Parathyroid adenoma (tissue), 2 donors: ENCODE measurements at regions not wholly inside any gene's neighbourhood (a gene's known extent, or its start where the extent isn't known, plus 50 kb on each side); places are given as distances from the start of the nearest gene placed in this dataset.

Experiments used
- H2AFZ ChIP-seq: fragments of 300-600 bp; sonication (generic); one replicate; pipeline ENCODE4 v1.7.0; 2017; ENCODE audit warnings: antibody characterized with exemption, mild to moderate bottlenecking
- H3K27ac ChIP-seq: fragments of 300-600 bp; sonication (generic); one replicate; pipeline ENCODE4 v1.7.0; 2017
- H3K27me3 ChIP-seq: fragments of 300-600 bp; sonication (generic); one replicate; pipeline ENCODE4 v1.7.0; 2017; ENCODE audit warnings: low read length; ENCODE audit not compliant: control insufficient read depth, insufficient read depth
- H3K36me3 ChIP-seq: fragments of 300-600 bp; sonication (generic); one replicate; pipeline ENCODE4 v1.7.0; 2017; ENCODE audit warnings: low read length; ENCODE audit not compliant: control insufficient read depth, insufficient read depth
- H3K4me1 ChIP-seq: fragments of 300-600 bp; sonication (generic); one replicate; pipeline ENCODE4 v1.7.0; 2017; ENCODE audit warnings: control low read depth
- H3K4me2 ChIP-seq: fragments of 300-600 bp; sonication (generic); one replicate; pipeline ENCODE4 v1.7.0; 2017; ENCODE audit warnings: low read length
- H3K4me3 ChIP-seq: fragments of 300-600 bp; sonication (generic); one replicate; pipeline ENCODE4 v1.7.0; 2017; ENCODE audit warnings: low read depth, low read length
- H3K79me2 ChIP-seq: fragments of 300-600 bp; sonication (generic); one replicate; pipeline ENCODE4 v1.7.0; 2017; ENCODE audit warnings: control low read depth
- H3K9ac ChIP-seq: fragments of 300-600 bp; sonication (generic); one replicate; pipeline ENCODE4 v1.7.0; 2017; ENCODE audit warnings: mild to moderate bottlenecking
- H3K9me3 ChIP-seq: fragments of 300-600 bp; sonication (generic); one replicate; pipeline ENCODE4 v1.7.0; 2017; ENCODE audit warnings: low read length; ENCODE audit not compliant: control insufficient read depth
- TF ChIP-seq, protein P1 (sequence below): fragments of 300-600 bp; sonication (generic); IDR thresholded peaks from one replicate; pipeline ENCODE4 v1.7.0; 2017; ENCODE audit warnings: antibody characterized with exemption, mild to moderate bottlenecking
- donor health status: primary hyperparathyroidism.

- H3K36me3 ChIP-seq = no peaks in the 10 kb centered on the region
- no peaks in the 10 kb centered on the region for H3K27me3 ChIP-seq
- H3K4me2 ChIP-seq = no peak overlapping the region
- H3K27ac ChIP-seq = no peak overlapping the region
- no peaks in the 10 kb centered on the region for H3K79me2 ChIP-seq
- H3K4me3 ChIP-seq = no peak overlapping the region
- H2AFZ ChIP-seq = no peak overlapping the region
- no peak overlapping the region for H3K9ac ChIP-seq
- H3K4me1 ChIP-seq = no peaks in the 10 kb centered on the region
- no peaks in the 10 kb centered on the region for H3K9me3 ChIP-seq
- TF ChIP-seq, protein P1, sequence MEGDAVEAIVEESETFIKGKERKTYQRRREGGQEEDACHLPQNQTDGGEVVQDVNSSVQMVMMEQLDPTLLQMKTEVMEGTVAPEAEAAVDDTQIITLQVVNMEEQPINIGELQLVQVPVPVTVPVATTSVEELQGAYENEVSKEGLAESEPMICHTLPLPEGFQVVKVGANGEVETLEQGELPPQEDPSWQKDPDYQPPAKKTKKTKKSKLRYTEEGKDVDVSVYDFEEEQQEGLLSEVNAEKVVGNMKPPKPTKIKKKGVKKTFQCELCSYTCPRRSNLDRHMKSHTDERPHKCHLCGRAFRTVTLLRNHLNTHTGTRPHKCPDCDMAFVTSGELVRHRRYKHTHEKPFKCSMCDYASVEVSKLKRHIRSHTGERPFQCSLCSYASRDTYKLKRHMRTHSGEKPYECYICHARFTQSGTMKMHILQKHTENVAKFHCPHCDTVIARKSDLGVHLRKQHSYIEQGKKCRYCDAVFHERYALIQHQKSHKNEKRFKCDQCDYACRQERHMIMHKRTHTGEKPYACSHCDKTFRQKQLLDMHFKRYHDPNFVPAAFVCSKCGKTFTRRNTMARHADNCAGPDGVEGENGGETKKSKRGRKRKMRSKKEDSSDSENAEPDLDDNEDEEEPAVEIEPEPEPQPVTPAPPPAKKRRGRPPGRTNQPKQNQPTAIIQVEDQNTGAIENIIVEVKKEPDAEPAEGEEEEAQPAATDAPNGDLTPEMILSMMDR = no peak
Observed at GRCh38 chr15:48032911-48033310, 87.9 kb upstream of the SLC24A5 start.

DNA sequence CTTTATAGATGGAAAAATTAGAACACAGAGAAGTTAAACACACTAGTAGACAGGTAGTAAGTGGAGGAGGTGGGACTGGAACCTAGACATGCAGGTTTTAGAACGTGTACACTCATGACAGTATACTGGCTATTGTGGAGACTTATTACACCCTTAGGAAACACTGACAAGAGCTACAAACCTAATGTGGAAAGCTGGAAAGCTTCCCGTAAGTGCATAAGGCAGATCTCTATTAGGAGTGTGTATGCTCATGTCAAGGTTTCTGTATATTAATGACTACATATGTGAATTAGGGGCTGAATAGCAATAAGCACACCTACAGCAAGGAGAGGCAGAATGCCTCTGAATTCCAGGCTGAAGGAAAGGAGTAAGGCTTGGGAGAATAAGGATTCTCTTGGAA lies 82.6 kb upstream of the SLC24A5 start:
- no peak overlapping the region for H2AFZ ChIP-seq
- no peaks in the 10 kb centered on the region for H3K4me1 ChIP-seq
- H3K27ac ChIP-seq = no peak overlapping the region
- no peaks in the 10 kb centered on the region for H3K36me3 ChIP-seq
- no peak overlapping the region for H3K9ac ChIP-seq
- TF ChIP-seq, protein P1 = no peak
- H3K4me3 ChIP-seq = no peak overlapping the region
- no peak overlapping the region for H3K4me2 ChIP-seq
- no peaks in the 10 kb centered on the region for H3K9me3 ChIP-seq
- no peaks in the 10 kb centered on the region for H3K27me3 ChIP-seq
- H3K79me2 ChIP-seq = no peaks in the 10 kb centered on the region

DNA sequence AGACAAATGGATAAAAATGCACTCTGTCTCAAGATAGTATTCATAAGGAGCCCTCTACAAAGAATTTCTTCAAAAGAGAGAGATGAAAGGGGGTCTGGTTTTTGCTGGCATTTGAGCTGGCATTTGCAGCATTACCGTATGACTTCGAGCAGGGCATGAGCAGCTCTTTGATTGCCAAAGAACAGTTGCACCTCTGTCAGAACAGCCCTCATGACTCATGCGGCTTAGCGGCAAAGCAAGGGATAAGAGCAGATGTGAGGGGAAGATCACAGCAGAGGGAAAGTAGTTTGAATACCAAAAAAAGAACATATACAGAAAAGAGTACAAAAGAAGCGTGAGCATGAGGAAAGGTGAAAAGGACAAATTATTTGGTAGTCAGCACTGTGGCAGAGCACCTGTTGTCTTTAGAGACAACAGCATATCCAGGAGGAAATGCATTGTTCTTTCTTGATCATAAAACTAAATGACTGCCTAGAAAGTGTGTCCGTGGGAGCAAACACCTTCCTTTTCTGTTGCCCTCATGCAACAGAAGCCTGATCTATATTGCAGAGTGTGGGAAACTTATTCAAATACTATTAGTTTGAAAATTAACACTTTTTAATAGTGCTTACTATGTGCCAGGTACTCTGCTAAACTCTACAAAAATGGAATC lies 80.5 kb upstream of the SLC24A5 start:
- TF ChIP-seq, protein P1 = no peak
- Histone ChIP-seq H3K4me1 (no peaks in the 10 kb centered on the region), H3K4me2 (no peak overlapping the region), H3K27ac (no peak overlapping the region), H2AFZ (no peak overlapping the region), H3K9ac (no peak overlapping the region), H3K27me3 (no peaks in the 10 kb centered on the region), H3K4me3 (no peak overlapping the region), H3K79me2 (no peaks in the 10 kb centered on the region), H3K9me3 (no peaks in the 10 kb centered on the region), H3K36me3 (no peaks in the 10 kb centered on the region)

DNA sequence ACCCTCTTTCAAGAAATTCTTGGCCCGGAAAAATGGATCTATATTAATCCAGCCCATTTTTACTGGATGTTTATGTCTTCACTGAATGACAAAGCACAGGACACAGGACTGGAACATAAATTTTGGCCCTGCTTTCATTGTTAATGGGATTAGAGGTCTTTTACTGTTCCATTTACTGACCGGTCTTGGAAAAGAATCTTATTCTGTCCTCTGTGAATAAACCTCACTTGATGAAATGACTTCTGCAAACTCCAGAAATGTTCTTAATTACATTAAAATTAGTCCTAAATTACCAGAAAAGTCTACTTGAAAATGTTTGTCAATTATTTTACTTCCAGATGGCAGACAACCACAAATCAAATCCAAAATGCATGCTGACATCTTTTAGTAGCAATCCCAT lies 79.3 kb upstream of the SLC24A5 start:
- no peak overlapping the region for H3K9ac ChIP-seq
- no peaks in the 10 kb centered on the region for H3K4me1 ChIP-seq
- no peak overlapping the region for H2AFZ ChIP-seq
- no peaks in the 10 kb centered on the region for H3K79me2 ChIP-seq
- no peaks in the 10 kb centered on the region for H3K27me3 ChIP-seq
- TF ChIP-seq, protein P1 = no peak
- no peak overlapping the region for H3K27ac ChIP-seq
- H3K9me3 ChIP-seq = no peaks in the 10 kb centered on the region
- H3K4me3 ChIP-seq = no peak overlapping the region
- H3K36me3 ChIP-seq = no peaks in the 10 kb centered on the region
- H3K4me2 ChIP-seq = no peak overlapping the region

DNA sequence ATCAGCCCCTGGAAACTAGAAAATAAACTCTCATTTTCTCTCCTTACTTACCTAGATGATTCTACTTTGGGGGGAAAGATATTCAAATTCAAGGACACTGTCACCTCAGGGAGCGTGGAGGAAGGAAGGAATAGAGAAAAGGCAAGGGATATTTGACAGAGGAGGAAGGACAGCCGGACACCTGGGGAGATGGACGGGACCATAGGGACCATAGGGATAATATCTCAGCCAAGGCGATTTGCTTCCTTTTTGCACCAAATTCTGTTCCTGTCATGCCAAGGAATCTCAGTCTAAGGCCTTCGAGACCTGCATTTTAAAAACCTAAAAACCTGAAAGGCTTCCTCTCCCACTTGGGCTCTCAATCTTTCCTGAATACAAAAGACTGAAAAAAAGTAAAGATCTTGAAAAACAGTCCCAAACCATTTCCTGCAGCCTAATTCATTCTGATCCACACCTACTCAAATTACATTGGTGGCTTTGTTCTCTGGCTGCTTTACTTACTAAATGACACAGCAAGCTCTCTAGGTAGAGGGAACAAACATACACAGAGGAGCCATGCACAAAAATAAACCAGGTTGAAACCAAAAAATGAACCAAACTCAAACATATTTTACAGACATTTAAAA lies 73.9 kb upstream of the SLC24A5 start:
- TF ChIP-seq, protein P1 = no peak
- no peaks in the 10 kb centered on the region for H3K79me2 ChIP-seq
- H3K36me3 ChIP-seq = no peaks in the 10 kb centered on the region
- no peak overlapping the region for H3K4me3 ChIP-seq
- no peaks in the 10 kb centered on the region for H3K9me3 ChIP-seq
- no peak overlapping the region for H3K27ac ChIP-seq
- no peaks in the 10 kb centered on the region for H3K4me1 ChIP-seq
- H3K27me3 ChIP-seq = no peaks in the 10 kb centered on the region
- H3K4me2 ChIP-seq = no peak overlapping the region
- H2AFZ ChIP-seq = no peak overlapping the region
- no peak overlapping the region for H3K9ac ChIP-seq
